Spleen (tissue), 11 donors: ENCODE measurements at regions not wholly inside any gene's neighbourhood (a gene's known extent, or its start where the extent isn't known, plus 50 kb on each side); places are given as distances from the start of the nearest gene placed in this dataset.

Experiments used
- DNase-seq: peaks from one replicate; pipeline ENCODE4 v3.0.0-alpha.2; 2020
- H3K27ac ChIP-seq, 8 donors: fragments of 200-600 bp; sonication (generic) in 7 of 8; 1 replicate in 4 of 8; 2 replicates in 4 of 8; pipeline versions ENCODE4 v1.5.0 to v1.8.0; 2016 to 2021; ENCODE audit warnings: inconsistent platforms in 4 of 8, mild to moderate bottlenecking in 4 of 8, moderate library complexity in 1 of 8
- H3K27me3 ChIP-seq, 7 donors: fragments of 200-600 bp; sonication (generic) in 6 of 7; replicated peaks in 1 of 7; 1 replicate in 4 of 7; 2 replicates in 3 of 7; pipeline versions ENCODE4 v1.5.0 to v1.8.0; 2016 to 2021; ENCODE audit warnings: inconsistent platforms in 3 of 7, mild to moderate bottlenecking in 1 of 7
- H3K36me3 ChIP-seq, 6 donors: fragments of 200-600 bp; sonication (generic) in 5 of 6; 1 replicate in 4 of 6; 2 replicates in 2 of 6; pipeline versions ENCODE4 v1.5.0 to v1.8.0; 2016 to 2021; ENCODE audit warnings: inconsistent platforms in 2 of 6
- H3K4me1 ChIP-seq, 6 donors: fragments of 200-600 bp; sonication (generic) in 5 of 6; 1 replicate in 3 of 6; 2 replicates in 3 of 6; pipeline versions ENCODE4 v1.5.0 to v1.8.0; 2016 to 2021; ENCODE audit warnings: inconsistent platforms in 3 of 6
- H3K4me3 ChIP-seq, 8 donors: fragments of 200-600 bp; sonication (generic) in 7 of 8; 1 replicate in 4 of 8; 2 replicates in 4 of 8; pipeline versions ENCODE4 v1.5.0 to v1.8.0; 2016 to 2021; ENCODE audit warnings: inconsistent platforms in 4 of 8, mild to moderate bottlenecking in 4 of 8, moderate library complexity in 2 of 8
- H3K9me3 ChIP-seq, 8 donors: fragments of 200-600 bp; sonication (generic) in 7 of 8; 1 replicate in 4 of 8; 2 replicates in 4 of 8; pipeline versions ENCODE4 v1.5.0 to v1.8.0; 2016 to 2021; ENCODE audit warnings: inconsistent platforms in 4 of 8
- POLR2A ChIP-seq, 3 donors: fragments of 450-650 bp; IDR thresholded peaks; one replicate each; pipeline ENCODE4 v1.5.1; 2017; ENCODE audit warnings: antibody characterized with exemption in 3 of 3, mild to moderate bottlenecking in 1 of 3
- POLR2AphosphoS5 ChIP-seq, 3 donors: sonication (generic); formaldehyde crosslinking; IDR thresholded peaks; one replicate each; pipeline ENCODE4 v1.5.1; 2017; ENCODE audit warnings: antibody characterized with exemption in 3 of 3
- WGBS, 5 donors: extraction: QIAGEN DNeasy Blood & Tissue Kit in 3 of 5; methylation state at CpG; one replicate each; pipeline versions ENCODE4 v1.1.5 to v1.1.7; 2013 to 2018; 5-methylcytosine and 5-hydroxymethylcytosine counted together
- intact Hi-C: fragments of 100-400 bp; cut with DNase I; formaldehyde crosslinking; loops from one replicate; pipeline ENCODE4 v1.15.0; 2023; ENCODE audit warnings: low total_unique reads
- TF ChIP-seq, protein P1 (sequence below), 11 experiments: fragments of 200-600 bp in 7 of 11; fragments of 450-650 bp in 4 of 11; sonication (generic) in 4 of 11; IDR thresholded peaks in 8 of 11; conservative IDR thresholded peaks in 3 of 11; 1 replicate in 7 of 11; 2 replicates in 4 of 11; pipeline versions ENCODE4 v1.4.0 to v1.8.0; 2016 to 2021; ENCODE audit warnings: antibody characterized with exemption in 11 of 11, inconsistent platforms in 4 of 11, mild to moderate bottlenecking in 1 of 11
- donor health status: healthy with polysubstance abuse.
- donor health status: DM: no; HTN: no; CAD: no; lungs with moderate emphysema.
- donor health status: DM: no; HTN: no; CAD: no.
- donor health status: Bipolar disorder and iron deficiency.
- donor health status: healthy.
- donor health status: DM: no; HTN: no; CAD: no.
- donor health status: DM: yes; HTN: yes; CAD: no.

DNA sequence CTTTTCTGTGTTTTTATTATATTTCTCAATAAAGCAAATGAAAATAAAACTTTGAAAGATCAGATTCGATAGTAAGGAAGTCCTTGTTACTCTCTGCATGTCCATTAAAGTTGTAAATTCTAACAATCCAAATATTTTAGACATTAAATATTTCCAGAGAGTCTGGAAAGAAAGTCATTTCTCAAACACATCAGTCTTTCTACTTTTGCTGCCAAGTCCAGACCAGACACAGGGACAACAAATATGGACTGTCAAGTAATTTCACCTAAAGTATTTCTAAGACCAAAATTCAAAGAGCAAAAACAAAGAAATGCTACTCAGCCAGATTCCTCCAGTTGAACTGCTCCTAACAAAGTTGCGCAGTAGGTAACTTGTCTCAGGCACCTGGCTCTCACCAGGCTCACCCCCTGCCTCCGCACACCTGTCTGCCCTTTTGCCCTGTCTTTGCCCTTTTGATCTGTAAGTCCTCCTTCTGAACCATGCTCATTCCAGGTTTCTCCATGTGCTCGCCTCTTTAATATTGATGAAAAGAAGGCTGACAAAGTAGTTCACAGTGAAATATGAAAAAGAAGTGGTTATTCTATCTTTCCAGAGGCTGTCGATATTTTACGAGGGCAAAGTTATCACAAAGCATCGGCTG is 300.5 kb downstream of the C7orf25 start:
- Histone ChIP-seq H3K27ac (no peak overlapping the region), H3K9me3 (no peaks in the 10 kb centered on the region), H3K27me3 (no peaks in the 10 kb centered on the region), H3K4me1 (peaks cover 0 to 1% (median 0%) of the 10 kb centered on the region in 6 donors), H3K36me3 (no peaks in the 10 kb centered on the region), H3K4me3 (no peak overlapping the region)
- DNase-seq: no peak
- intact Hi-C loops: no loop called here
- WGBS, 5 donors: 82 to 95% (median 88%) methylated on average over 7 of the region's 7 CpGs
- TF ChIP-seq POLR2A (IDR thresholded peaks at IDR 0.05) (no peak), POLR2AphosphoS5 (IDR thresholded peaks at IDR 0.05) (no peak)
- TF ChIP-seq, protein P1, sequence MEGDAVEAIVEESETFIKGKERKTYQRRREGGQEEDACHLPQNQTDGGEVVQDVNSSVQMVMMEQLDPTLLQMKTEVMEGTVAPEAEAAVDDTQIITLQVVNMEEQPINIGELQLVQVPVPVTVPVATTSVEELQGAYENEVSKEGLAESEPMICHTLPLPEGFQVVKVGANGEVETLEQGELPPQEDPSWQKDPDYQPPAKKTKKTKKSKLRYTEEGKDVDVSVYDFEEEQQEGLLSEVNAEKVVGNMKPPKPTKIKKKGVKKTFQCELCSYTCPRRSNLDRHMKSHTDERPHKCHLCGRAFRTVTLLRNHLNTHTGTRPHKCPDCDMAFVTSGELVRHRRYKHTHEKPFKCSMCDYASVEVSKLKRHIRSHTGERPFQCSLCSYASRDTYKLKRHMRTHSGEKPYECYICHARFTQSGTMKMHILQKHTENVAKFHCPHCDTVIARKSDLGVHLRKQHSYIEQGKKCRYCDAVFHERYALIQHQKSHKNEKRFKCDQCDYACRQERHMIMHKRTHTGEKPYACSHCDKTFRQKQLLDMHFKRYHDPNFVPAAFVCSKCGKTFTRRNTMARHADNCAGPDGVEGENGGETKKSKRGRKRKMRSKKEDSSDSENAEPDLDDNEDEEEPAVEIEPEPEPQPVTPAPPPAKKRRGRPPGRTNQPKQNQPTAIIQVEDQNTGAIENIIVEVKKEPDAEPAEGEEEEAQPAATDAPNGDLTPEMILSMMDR (IDR thresholded peaks at IDR 0.05 in 8 of 11, conservative IDR thresholded peaks at IDR 0.05 in 3 of 11): no peak

DNA sequence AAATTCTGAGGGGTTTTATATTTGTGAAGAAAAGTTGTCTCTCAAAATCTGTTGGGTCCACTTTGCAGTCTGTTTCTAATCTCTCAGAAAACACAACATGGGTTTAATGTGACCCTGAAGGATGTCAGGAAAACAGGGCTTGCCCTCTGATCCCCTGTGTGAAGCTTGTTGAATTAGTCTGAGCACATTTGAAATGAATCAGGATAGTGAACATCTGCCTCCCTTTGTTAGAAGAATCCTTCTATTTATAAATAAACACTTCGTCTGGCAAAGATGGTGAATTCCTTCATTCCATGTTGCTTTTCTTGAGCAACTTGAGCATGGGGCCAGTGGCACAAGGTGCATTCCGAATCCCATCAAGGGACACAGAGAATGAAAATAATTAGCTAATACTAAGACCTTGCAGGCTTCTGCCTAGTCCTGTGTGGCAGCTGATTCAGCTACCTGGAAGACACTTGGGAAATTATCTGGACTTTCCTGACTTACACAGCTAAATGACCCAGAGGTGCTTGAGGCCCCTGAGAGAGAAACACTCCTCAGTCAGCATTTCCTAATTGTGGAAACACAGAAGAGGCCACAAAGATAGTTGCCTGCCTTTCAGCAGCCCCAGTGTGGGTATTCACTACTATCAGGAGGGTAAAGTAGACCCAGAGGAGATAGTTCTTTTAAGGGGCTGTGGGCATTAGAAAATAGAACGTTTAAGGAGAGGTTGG is 305.5 kb downstream of the C7orf25 start:
- 47 to 72% (median 64%) methylated on average over 3 of the region's 3 CpGs for WGBS, 5 donors

DNA sequence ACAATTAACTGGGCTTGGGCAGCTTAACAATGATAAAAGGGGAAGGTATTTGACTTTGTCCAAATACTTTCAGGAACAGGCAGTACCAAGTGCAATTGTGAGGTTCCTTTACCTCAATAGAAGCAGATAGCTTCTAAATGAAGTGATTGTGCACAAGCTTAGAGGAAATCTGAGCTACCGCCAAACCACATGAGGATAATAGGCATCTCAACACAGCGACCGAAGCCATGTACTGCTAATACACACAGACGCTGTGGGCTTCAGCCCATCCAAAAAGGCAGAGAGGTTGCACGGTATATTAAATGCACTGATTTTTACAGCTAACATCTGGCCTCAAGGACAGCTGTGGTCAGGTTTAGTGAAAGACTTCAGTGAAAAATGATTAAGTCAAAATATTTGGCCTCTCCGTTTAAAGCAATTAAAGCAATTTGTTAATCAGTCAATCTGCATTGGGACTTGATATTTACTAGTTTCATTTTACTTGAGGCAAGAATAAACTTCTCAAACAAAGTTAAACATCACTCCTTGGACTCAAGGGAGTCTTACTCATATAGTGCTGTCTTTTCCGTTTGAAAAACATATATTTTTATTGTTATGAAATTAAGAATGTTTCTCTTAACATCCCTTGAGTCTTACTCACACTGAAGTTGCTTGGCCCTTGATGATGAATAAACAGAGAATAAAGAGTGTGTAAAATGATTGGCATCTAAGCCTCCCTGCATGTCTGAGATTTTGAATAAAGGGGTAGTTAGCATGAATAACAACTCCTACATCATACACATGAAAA is 306.3 kb downstream of the C7orf25 start:
- 73 to 83% (median 79%) methylated on average over 7 of the region's 7 CpGs for WGBS, 5 donors
- H3K27ac ChIP-seq: no peak overlapping the region
- intact Hi-C loops: no loop called here
- no peak overlapping the region for H3K4me3 ChIP-seq
- no peaks in the 10 kb centered on the region for H3K9me3 ChIP-seq
- peaks cover 0 to 5% (median 0%) of the 10 kb centered on the region in 6 donors for H3K4me1 ChIP-seq
- TF ChIP-seq POLR2AphosphoS5 (IDR thresholded peaks at IDR 0.05) (no peak), POLR2A (IDR thresholded peaks at IDR 0.05) (no peak)
- TF ChIP-seq, protein P1 (IDR thresholded peaks at IDR 0.05 in 8 of 11, conservative IDR thresholded peaks at IDR 0.05 in 3 of 11): no peak
- no peak for DNase-seq
- H3K36me3 ChIP-seq: no peaks in the 10 kb centered on the region
- H3K27me3 ChIP-seq: no peaks in the 10 kb centered on the region

More for the DNA sequence above, 305.5 kb downstream of the C7orf25 start:
- Histone ChIP-seq H3K4me3 (no peak overlapping the region), H3K27ac (no peak overlapping the region), H3K27me3 (no peaks in the 10 kb centered on the region), H3K36me3 (no peaks in the 10 kb centered on the region), H3K9me3 (no peaks in the 10 kb centered on the region), H3K4me1 (peaks cover 0 to 5% (median 0%) of the 10 kb centered on the region in 6 donors)
- no peak for DNase-seq
- intact Hi-C loops: no loop called here
- TF ChIP-seq POLR2A (IDR thresholded peaks at IDR 0.05): no peak
- TF ChIP-seq, protein P1 (IDR thresholded peaks at IDR 0.05 in 8 of 11, conservative IDR thresholded peaks at IDR 0.05 in 3 of 11): no peak
- no peak for TF ChIP-seq POLR2AphosphoS5 (IDR thresholded peaks at IDR 0.05)

DNA sequence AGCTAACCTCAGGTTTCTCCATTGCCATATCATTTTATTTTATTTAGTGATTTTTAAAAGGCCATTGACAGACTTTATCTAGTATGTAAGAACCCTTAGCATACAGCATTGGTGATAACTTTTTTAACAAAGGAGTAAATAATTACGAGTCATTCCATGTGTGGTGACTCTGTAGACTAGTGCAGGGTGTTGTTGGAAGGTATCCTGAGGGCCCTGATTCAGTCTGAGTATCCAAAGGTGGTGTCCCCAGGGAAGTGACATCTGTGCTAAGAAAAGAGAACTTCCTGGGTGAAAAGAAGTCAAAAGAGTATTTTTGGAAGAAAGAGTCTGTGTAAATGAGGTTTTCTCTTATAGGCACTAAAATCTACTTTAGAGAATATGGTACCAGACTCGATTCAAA is 308.4 kb downstream of the C7orf25 start:
- intact Hi-C loops: no loop called here
- Histone ChIP-seq H3K4me3 (no peak overlapping the region), H3K27ac (no peak overlapping the region), H3K9me3 (no peaks in the 10 kb centered on the region), H3K4me1 (peaks cover 0 to 5% (median 0%) of the 10 kb centered on the region in 6 donors), H3K36me3 (no peaks in the 10 kb centered on the region), H3K27me3 (no peaks in the 10 kb centered on the region)
- WGBS, 5 donors: 79 to 85% (median 83%) methylated on average over 2 of the region's 2 CpGs
- TF ChIP-seq POLR2AphosphoS5 (IDR thresholded peaks at IDR 0.05) (no peak), POLR2A (IDR thresholded peaks at IDR 0.05) (no peak)
- TF ChIP-seq, protein P1 (IDR thresholded peaks at IDR 0.05 in 8 of 11, conservative IDR thresholded peaks at IDR 0.05 in 3 of 11): no peak
- no peak for DNase-seq
